Vagina (tissue), 2 donors: ENCODE measurements at regions not wholly inside any gene's neighbourhood (a gene's known extent, or its start where the extent isn't known, plus 50 kb on each side); places are given as distances from the start of the nearest gene placed in this dataset.
A peak's percentile ranks its signal among the peaks of the same experiment; 100 is the strongest.

Experiments
- DNase-seq, 2 donors: peaks; one replicate each; pipeline ENCODE4 v3.0.0-alpha.2; 2017; ENCODE audit errors: extremely low spot score in 2 of 2
- H3K27ac ChIP-seq: fragments of 200-600 bp; sonication (generic); one replicate; pipeline ENCODE4 v1.5.1; 2019
- H3K27me3 ChIP-seq: fragments of 200-600 bp; sonication (generic); one replicate; pipeline ENCODE4 v1.5.1; 2019
- H3K36me3 ChIP-seq, 2 donors: fragments of 200-600 bp; sonication (generic); one replicate each; pipeline ENCODE4 v1.5.1; 2017 to 2019
- H3K4me1 ChIP-seq: fragments of 200-600 bp; sonication (generic); one replicate; pipeline ENCODE4 v1.5.1; 2019
- H3K4me3 ChIP-seq, 2 donors: fragments of 200-600 bp; sonication (generic); 1 replicate in 1 of 2; 2 replicates in 1 of 2; pipeline ENCODE4 v1.5.1; 2016 to 2019
- H3K9me3 ChIP-seq: fragments of 200-600 bp; sonication (generic); one replicate; pipeline ENCODE4 v1.5.1; 2019
- POLR2A ChIP-seq, 2 donors: fragments of 450-650 bp; IDR thresholded peaks; one replicate each; pipeline ENCODE4 v1.6.1; 2017; ENCODE audit warnings: antibody characterized with exemption in 2 of 2, mild to moderate bottlenecking in 2 of 2, moderate library complexity in 2 of 2
- POLR2AphosphoS5 ChIP-seq, 2 donors: sonication (generic); formaldehyde crosslinking; IDR thresholded peaks; one replicate each; pipeline ENCODE4 v1.9.0; 2017; ENCODE audit warnings: antibody characterized with exemption in 2 of 2, mild to moderate bottlenecking in 2 of 2, low read depth in 1 of 2; ENCODE audit not compliant: insufficient read depth in 1 of 2
- intact Hi-C: fragments of 100-400 bp; cut with DNase I; formaldehyde crosslinking; loops from one replicate; pipeline ENCODE4 v1.15.1; 2023
- TF ChIP-seq, protein P1 (sequence below), 3 experiments: fragments of 450-650 bp in 2 of 3; fragments of 200-600 bp in 1 of 3; sonication (generic) in 1 of 3; IDR thresholded peaks; one replicate each; pipeline ENCODE4 v1.5.1; 2017 to 2019; ENCODE audit warnings: antibody characterized with exemption in 3 of 3, mild to moderate bottlenecking in 2 of 3, moderate library complexity in 2 of 3

DNA sequence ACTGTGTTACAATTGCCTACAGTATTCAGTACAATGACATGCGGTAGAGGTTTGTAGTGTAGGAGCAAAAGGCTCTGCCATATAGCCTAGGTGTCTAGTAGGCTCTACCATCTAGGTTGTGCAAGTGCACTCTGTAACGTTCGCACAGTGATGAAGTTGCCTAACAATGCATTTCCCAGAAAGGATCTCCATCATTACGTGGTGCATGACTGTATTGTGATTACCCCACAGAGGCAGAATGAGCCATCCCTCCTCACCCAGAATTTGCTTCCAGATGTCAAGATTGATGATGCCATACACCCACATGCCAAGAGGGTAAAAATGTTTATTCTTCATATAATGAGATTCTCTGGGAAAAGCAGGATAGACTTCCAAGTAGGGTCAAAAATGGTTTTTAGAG lies 199.3 kb upstream of the CTTNBP2NL start:
- H3K27me3 ChIP-seq = no peaks in the 10 kb centered on the region
- no peak overlapping the region for H3K4me3 ChIP-seq
- H3K27ac ChIP-seq = no peak overlapping the region
- H3K36me3 ChIP-seq = no peaks in the 10 kb centered on the region
- no peaks in the 10 kb centered on the region for H3K4me1 ChIP-seq
- no peak for DNase-seq
- intact Hi-C loops = no loop called here
- no peaks in the 10 kb centered on the region for H3K9me3 ChIP-seq
- TF ChIP-seq POLR2AphosphoS5 (IDR thresholded peaks at IDR 0.05; ENCODE audit: insufficient read depth in 1 of 2, low read depth in 1 of 2) (no peak), POLR2A (IDR thresholded peaks at IDR 0.05) (no peak)
- TF ChIP-seq, protein P1, sequence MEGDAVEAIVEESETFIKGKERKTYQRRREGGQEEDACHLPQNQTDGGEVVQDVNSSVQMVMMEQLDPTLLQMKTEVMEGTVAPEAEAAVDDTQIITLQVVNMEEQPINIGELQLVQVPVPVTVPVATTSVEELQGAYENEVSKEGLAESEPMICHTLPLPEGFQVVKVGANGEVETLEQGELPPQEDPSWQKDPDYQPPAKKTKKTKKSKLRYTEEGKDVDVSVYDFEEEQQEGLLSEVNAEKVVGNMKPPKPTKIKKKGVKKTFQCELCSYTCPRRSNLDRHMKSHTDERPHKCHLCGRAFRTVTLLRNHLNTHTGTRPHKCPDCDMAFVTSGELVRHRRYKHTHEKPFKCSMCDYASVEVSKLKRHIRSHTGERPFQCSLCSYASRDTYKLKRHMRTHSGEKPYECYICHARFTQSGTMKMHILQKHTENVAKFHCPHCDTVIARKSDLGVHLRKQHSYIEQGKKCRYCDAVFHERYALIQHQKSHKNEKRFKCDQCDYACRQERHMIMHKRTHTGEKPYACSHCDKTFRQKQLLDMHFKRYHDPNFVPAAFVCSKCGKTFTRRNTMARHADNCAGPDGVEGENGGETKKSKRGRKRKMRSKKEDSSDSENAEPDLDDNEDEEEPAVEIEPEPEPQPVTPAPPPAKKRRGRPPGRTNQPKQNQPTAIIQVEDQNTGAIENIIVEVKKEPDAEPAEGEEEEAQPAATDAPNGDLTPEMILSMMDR (IDR thresholded peaks at IDR 0.05) = no peak

DNA sequence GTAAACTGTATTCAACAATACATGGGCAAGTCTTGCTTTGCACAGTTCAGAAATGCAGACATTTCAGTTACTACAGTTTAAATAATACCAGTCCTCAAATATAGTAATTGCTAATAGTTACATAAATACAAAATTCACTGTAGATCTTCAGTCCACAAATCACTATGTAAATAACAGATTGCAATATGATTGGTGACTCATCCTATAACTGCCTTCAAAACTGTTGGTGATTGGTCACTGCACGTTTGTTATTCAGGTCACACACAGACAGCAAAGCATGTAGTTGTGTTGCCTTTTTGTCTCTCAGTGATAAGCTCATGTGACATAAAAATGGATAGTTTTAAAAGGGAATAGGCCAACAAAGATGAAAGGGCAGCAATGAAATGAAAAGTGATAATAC lies 186.5 kb upstream of the CTTNBP2NL start:
- Histone ChIP-seq H3K36me3 (no peaks in the 10 kb centered on the region), H3K4me1 (no peaks in the 10 kb centered on the region), H3K9me3 (no peaks in the 10 kb centered on the region), H3K27ac (no peak overlapping the region), H3K4me3 (no peak overlapping the region), H3K27me3 (no peaks in the 10 kb centered on the region)
- DNase-seq = no peak
- TF ChIP-seq, protein P1 (IDR thresholded peaks at IDR 0.05) = no peak
- TF ChIP-seq POLR2AphosphoS5 (IDR thresholded peaks at IDR 0.05; ENCODE audit: insufficient read depth in 1 of 2, low read depth in 1 of 2) (no peak), POLR2A (IDR thresholded peaks at IDR 0.05) (no peak)
- intact Hi-C loops = no loop called here

DNA sequence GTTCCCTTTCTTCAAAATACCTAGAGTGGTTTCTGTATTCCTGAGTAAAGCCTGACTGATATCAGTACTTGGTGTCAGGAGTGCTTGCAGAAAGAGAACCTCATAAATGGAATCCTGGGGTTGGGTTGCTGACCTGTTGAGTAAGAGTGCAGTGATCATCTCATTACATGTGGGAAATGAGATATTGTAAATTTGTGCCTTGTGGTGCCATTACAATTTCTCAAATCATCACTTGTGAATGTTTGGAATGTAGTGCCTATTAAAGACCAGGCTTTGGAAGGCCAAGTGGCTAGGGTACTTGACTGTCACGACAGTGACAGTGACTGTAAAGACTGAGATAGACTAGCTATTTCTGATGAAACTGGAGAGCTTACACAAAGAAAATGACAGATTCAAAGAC lies 176.7 kb upstream of the CTTNBP2NL start:
- no peaks in the 10 kb centered on the region for H3K9me3 ChIP-seq
- no peak for TF ChIP-seq POLR2AphosphoS5 (IDR thresholded peaks at IDR 0.05; ENCODE audit: insufficient read depth in 1 of 2, low read depth in 1 of 2)
- TF ChIP-seq, protein P1 (IDR thresholded peaks at IDR 0.05) = no peak
- no peak for TF ChIP-seq POLR2A (IDR thresholded peaks at IDR 0.05)
- H3K4me1 ChIP-seq = no peaks in the 10 kb centered on the region
- intact Hi-C loops = no loop called here
- H3K36me3 ChIP-seq = no peaks in the 10 kb centered on the region
- H3K4me3 ChIP-seq = no peak overlapping the region
- DNase-seq = no peak
- no peaks in the 10 kb centered on the region for H3K27me3 ChIP-seq
- no peak overlapping the region for H3K27ac ChIP-seq

DNA sequence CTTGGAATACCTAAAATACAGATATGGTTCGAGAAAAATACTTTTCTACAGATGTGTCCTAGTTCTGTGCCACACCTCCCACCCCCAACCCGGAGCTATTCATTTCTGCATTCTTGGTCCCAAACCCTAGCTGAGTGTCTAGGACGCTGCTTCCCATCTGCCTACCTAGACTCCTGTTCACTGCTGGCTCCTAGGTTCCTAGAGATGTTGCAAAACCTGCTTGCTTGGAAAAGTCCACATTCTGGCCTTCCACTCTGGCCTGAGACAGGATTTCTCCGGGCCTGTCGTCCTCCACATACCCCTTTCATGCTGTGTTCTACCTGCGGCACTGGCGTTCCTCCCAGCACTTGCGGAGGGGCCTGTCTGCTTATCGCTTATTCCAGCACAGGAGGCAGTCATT lies 165.8 kb upstream of the CTTNBP2NL start:
- H3K27ac ChIP-seq = no peak overlapping the region
- H3K4me1 ChIP-seq = no peaks in the 10 kb centered on the region
- intact Hi-C loops = no loop called here
- no peaks in the 10 kb centered on the region for H3K27me3 ChIP-seq
- no peaks in the 10 kb centered on the region for H3K9me3 ChIP-seq
- peak in 1 of 2 donors; percentile 76 for DNase-seq
- TF ChIP-seq POLR2A (IDR thresholded peaks at IDR 0.05) (no peak), POLR2AphosphoS5 (IDR thresholded peaks at IDR 0.05; ENCODE audit: insufficient read depth in 1 of 2, low read depth in 1 of 2) (no peak)
- TF ChIP-seq, protein P1 (IDR thresholded peaks at IDR 0.05) = no peak
- H3K4me3 ChIP-seq = no peak overlapping the region
- H3K36me3 ChIP-seq = no peaks in the 10 kb centered on the region

DNA sequence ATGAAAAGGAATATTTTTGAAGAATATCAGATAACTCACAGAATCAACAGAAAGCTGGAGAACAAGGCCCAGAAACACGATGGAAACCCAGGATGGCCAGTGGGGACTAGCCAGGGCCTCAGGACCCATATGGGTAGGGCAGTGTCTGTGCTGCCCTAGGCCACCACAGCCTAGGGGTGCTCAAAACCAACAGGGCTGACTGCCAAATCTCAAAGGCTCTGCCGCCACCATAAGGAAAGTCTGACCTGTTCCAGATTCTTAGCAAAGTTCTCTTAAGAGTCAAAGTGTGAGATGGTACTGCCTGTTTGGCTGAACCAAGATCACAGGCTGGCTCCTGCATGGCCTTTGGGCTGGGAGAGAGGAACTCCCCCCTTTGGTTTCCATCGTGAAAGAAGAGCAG lies 164.7 kb upstream of the CTTNBP2NL start:
- intact Hi-C loops = no loop called here
- Histone ChIP-seq H3K36me3 (no peaks in the 10 kb centered on the region), H3K27ac (no peak overlapping the region), H3K27me3 (no peaks in the 10 kb centered on the region), H3K4me1 (no peaks in the 10 kb centered on the region), H3K9me3 (no peaks in the 10 kb centered on the region), H3K4me3 (no peak overlapping the region)
- DNase-seq = peak in 1 of 2 donors; percentile 32
- TF ChIP-seq POLR2A (IDR thresholded peaks at IDR 0.05) (no peak), POLR2AphosphoS5 (IDR thresholded peaks at IDR 0.05; ENCODE audit: insufficient read depth in 1 of 2, low read depth in 1 of 2) (no peak)
- TF ChIP-seq, protein P1 (IDR thresholded peaks at IDR 0.05) = no peak
